ENCODE measurements at regions not wholly inside any gene's neighbourhood (a gene's known extent, or its start where the extent isn't known, plus 50 kb on each side); places are given as distances from the start of the nearest gene placed in this dataset.

DNA sequence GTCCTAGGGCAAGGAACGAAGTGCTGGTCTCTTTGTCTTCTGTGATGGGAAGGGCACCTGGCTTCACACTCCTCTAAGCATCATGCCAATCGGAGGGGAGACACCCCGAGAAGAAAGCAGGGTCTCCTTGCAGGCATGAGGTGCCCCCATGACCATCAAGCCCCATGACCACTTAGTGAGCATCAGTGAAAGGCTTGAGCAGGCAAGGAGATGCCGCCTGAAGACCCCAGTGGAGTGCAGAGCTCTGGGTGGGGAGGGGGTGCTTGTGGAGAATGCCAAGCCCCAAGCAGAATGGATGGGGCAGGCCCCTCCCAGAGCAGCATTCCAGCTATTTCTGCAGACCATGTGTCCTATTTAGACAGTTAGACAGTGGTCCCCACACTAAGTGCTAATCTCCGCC, 232.7 kb upstream of the TNRC6C start:
- no peak for DNase-seq (ENCODE audit: low read depth)

DNA sequence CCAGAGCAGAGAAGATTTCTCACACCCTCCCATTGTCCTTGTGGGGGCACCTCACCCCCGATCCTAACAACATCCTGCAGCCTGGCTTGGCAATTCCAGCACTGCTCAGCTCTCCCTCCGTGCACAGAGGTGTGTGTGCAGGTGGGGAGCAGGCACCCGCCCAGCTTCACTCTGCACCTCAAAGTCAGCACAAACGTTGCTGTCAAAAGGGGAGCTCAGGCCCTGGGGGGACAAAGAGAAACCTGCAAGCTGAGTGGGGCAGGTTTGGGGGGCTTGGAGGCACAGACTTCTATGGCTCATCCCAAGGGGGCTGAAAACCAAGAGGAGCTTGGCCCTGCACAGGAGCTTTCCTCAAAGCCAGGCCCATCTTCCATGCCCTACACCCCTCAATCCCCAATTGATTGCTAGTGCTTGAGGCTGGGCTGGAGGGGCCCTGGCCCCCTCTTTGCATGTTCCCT, 231.9 kb upstream of the TNRC6C start:
- no peak for DNase-seq (ENCODE audit: low read depth)

DNA sequence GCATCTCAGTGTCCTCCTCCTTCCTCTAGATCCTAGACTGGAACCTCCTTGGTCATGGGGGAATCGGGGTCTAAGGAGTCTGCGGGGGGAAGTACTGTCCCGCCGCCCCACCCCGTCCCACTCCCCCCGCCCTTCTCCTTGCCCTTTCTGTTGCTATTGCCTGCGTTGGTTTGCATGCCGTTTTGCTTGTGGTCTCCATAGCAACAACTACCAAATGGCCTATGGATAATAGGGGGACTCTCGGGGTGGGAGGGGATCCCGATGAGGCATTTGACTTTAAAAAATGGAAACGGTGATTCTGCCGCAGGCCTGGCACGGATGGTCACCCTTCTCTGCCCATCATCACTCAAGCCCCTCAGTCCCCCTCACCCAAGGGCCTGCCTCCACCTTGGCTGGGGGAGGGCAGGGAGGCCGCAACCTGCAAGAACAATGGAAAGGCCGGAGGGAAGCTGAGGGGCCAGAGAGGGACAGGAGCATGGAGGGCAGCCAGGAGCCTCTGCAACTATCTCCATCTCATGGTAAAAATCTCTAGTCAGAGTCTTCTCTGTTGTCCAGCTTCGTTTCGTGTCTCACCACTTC, 231.4 kb upstream of the TNRC6C start:
- no peak for DNase-seq (ENCODE audit: low read depth)

DNA sequence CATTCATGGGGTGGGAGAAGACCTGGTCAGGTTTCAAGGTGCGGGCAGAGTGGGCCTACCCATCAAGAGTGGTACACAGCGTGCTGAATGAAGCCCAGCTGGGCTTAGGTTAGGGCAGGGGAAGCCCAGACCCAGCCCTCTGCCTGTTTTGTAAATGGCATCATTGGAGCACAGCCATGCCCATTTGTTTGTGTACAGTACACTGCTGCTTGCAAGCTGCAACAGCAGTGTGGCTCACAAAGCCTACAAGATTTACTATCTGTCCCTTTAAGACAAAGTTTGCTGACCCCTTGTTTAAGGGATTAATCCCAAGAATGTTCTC, 230.1 kb upstream of the TNRC6C start:
- no peak for DNase-seq (ENCODE audit: low read depth)

DNA sequence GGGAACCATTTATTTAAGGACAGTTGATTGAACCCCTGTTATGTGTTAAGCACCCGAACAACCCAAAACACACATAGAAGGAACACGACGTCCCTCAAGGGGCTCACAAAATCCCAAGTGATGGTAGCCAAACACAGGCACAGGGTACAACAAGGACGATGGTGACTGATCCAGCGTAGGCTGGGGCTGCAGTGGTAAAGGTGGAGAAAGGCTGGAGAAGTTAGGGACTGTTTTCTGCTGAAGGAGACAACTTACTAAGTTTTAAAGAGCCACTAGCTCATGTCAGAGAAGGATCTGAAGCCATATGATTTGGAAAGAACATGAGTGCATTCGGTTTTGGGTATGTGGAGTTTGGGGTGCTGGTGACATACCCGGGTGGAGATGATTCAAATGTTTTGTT, 229.6 kb upstream of the TNRC6C start:
- no peak for DNase-seq (ENCODE audit: low read depth)

DNA sequence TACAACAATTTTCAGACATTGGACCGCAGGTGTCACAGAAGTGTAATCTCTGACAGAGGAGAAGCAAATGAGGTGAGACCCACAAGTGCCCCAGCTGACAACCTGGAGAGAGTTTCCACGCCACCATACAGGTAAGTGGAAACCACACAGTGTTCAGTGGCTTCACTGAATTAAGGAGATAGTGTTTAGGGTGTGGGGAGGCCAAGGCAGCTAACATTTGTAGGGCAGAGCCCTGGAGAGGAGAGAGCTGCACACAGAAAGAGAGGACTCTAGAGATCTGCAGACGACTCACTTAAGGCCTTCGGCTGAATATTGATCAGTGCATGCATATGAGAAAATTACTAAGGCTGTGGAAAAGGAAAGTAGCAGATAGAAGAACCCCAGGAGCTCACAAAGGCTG, 228.9 kb upstream of the TNRC6C start:
- no peak for DNase-seq (ENCODE audit: low read depth)

DNA sequence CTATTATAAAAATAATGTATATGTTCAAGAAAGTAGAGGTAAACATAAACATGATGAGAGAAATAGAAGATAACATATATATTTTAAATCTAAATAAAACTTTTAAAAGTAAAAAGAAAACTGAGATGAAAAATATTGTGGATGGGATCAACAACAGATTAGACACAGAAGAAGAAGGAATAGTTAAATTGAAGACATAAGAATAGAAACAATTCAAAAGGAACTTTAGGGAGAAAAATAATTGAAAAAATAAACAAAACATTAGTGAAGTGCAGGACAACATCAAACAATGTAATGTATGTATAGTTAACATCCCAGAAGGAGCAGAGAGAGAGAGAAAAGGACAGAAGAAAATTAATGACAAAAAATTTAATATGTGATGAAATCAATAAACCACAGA, 228.1 kb upstream of the TNRC6C start:
- DNase-seq (ENCODE audit: low read depth) = no peak

DNA sequence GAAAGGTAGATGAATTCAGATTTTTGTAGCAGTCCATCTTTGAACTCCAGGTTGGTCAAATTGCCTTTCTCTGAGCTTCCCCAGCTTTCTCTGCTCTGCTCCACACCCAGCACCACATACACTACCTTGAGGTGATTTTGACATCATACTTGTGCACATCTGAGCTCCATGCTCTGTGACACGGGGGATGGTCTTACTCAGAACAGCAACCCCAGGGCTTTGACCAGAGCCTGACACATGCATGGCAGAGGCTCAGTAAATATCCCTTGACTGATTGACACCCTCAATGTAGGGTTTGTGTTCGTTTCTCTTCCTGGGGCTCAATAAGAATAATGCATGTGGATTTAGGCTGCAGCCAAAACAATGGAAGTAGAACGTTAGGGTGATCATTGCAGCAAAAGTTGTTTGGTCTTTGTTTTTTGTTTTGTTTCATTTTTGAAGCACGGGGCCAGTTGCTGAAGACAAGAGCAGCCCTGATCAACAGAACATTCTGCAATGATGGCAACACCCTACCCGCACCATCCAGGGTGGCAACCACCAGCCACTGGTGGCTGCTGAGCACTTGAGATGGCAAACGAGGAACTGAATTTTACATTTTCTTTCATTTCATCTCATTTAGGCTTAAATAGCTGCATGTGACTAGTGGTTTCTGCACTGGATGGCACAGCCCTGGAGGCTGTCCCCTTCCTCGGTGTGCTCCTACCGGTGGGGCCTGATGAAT, 224.8 kb upstream of the TNRC6C start:
- DNase-seq (ENCODE audit: low read depth) = no peak

DNA sequence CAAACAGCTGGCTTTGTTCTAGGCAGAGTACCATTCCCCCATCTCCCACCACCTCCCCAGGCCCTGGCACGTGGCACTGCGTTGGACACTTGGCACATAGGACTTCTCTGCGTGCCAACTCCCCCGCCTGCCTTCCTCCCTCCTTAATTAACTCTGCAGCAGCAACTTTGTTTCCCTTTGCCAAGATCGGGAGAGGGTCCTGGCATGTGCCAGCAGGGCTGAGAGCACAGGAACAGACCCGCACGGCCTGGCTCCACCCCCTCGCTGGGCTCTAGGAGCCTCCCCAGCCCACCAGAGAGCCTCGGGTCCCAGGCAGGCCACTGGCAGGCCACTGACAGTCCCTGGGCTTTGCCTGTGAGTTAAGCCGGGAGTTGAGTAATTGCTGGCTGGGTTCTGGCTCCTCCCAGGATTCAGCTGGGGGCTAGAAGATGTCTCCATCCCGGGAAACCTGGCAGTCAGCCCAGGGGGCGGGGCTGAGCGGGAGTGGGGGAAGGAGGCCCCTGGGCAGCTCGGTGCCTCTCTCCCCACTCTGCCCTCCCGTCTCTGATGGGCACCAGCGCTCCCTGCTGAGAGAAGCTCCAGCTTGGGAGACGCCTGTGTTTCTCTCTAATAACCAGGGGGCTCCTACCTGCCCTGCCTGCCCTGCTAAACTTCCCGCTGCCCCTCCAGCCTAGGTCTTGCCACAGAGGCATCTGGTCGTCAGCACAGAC, 224.0 kb upstream of the TNRC6C start:
- DNase-seq (ENCODE audit: low read depth) = peak; percentile 17

DNA sequence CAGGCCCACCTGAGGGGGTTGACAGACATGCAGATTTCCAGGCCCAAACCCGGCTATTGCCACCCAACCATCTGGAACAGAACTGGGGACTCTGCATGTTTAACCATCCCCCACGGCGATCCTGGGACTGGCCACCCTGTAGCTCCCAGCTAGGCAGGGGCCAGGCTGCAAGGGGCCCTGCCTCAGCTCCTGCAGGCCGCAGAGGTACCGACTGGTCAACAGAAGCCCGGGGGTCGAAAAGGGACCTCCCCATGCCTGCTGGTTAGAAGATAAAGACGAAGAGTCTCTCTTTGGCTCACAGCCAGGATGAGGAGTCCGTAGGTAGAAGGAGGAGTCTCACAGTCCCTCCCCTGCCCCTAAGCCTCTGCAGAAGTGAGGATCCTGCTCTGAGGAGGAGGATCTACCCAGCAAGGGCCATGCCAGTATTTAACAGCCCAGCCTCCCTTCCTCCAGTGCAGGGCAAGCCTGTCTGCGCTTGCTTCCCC, 223.4 kb upstream of the TNRC6C start:
- DNase-seq (ENCODE audit: low read depth) = no peak

DNA sequence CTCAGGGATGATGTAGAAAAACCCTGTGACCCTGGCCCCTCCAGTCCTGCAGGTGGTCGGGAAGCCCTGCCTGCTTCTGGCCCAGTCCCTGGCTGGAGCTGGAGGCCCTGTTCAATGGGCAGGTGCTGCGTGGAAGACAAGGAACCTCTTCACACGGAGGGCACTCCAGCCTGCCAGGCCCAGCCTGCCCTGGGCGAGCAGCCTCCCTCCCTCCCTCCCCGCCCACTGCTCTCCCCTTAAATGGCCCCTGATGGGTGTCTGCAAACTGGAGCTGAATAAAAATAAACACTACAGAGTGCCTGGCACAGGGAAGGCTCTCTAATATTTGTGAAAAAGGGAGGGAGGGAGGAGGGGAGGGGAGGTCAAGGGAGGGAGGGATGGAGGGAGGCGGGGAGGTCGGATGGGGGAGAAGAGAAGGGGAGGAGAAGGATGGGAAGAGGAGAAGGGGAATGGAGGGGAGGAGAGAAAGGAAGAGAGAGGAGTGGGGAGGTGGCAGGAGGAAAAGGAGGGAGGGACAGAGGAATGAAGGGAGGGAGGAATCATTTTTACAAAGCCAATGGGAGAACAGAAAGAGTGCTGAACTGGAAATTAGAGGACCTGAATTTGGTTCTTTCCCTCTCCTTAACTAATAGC, 222.8 kb upstream of the TNRC6C start:
- no peak for DNase-seq (ENCODE audit: low read depth)

DNA sequence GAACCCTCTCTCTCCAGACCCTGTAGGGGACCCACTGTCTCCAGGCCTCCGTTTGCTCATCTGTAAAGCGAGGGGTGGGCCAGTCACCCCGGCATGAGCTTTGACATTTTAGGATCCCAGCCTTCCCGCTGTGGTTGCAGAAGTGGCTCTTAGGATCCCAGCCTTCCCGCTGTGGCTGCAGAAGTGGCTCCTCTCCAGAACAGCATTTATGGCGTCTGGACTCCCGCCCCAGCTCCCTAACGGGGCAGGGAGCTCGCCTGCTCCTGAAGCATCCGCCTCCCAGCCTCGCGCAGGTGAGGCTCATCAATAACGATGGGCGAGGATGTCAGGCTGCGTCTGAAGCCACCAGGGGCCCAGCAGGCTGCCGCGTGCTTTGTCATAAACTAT, 222.3 kb upstream of the TNRC6C start:
- no peak for DNase-seq (ENCODE audit: low read depth)

DNA sequence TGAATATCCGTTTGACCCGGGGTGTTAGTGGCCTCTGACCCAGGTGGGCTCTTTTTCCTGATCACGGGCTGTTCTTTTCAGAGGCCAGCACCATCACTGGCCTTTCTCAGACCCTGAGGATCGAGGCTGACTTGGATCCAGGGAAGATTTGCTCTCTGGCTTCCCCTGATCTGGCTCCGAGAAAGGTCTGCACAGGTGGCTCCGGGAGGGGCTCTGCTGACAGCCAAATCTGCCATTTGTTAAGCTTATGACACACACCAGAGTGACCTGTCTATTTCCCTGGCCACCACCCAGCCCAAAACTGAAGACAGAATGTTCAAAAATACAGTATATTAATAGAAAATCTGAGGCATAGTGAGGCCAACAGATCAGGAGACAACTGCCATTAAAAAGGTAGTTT, 221.8 kb upstream of the TNRC6C start:
- no peak for DNase-seq (ENCODE audit: low read depth)

DNA sequence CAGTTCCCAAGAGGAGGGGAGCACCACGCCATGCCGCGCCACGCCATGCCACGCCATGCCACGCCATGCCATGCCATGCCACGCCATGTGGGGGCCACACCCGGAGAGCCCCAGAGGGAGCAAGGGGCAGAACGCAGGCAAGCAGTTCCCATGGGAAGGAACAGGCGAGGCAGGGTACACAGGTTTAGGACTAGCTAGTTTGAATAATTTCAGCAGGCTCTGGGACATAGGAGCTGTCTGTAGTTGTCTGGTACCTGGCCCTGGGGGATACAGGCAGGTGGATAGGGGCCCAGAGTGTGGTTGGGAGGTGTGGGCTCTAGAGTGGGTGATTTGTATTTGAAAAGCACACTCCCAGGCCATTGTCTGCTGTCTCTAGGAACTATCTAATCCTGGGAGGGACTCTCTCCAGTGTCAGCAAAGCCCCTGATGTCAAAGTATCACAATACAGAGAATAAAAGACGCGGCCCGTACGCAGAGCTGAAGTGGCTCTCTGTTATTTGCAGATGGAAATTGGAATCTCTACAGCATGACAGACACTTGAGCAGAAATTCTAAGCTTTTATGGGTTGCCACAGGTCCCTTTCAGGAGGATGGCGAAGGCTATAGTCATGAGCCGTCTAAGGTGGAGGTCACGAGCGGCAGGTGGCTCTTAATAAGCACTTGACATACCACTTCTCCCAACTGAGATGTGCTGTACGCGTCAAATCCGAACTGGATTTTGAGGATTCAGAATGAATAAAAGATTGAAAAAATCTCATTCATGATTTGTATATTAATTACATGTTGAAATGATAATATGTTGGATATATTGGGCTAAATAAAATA, 220.8 kb upstream of the TNRC6C start:
- DNase-seq (ENCODE audit: low read depth) = no peak

DNA sequence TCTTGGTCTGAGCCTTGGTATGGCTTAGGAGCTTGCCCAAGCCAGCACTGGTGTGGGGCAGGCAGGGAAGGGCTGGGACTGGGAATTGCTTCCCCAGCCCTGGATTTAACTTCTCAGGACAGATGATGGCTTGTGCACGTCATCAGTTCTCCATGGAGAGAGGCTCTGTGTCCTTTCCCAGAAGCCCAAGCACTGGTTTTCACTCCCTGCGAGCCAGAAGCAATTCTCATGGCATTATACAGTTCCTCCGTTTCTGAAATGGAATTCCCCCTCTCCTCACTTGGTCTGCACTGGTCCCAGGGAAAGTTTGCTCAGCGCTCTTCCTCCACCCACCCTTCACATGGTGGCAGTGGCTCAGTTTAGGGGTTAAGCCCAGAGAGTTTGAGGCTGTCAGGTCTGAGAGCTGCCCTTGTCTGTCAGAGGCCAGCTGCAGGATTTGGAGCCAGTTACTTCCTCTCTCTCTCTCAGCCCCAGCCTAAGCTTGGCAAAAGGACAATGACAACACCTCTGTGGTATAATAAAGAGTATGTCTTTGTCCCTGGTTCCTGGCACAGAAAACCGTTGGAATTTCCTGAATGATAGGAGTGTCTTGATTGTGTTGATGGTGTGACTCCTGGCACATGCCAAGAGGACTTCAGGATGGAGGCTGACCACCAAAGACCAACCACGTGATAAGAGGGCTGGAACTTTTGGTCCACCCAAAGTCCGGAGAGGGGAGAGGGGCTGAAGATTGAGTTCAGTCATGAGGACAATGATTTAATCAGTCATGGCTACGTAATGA, 219.6 kb upstream of the TNRC6C start:
- DNase-seq (ENCODE audit: low read depth) = no peak

DNA sequence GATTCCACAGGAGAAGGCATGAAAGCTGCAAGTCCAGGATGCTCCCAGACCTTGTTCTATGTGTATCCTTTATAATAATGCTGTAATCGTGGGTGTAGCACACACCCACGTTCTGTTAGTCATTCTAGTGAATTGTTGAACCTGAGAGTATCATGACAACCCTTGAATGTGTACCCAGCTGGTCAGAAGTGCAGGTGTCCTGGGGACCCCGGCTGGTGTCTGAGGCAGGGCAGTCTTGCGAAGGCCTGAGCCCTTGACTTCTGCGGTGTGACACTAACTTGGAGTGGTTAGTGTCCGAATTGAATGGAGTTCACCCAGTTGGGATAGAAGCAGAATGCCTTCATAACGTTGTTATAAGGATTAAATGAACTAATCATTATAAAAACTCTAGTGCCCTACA, 218.0 kb upstream of the TNRC6C start:
- DNase-seq (ENCODE audit: low read depth) = no peak

DNA sequence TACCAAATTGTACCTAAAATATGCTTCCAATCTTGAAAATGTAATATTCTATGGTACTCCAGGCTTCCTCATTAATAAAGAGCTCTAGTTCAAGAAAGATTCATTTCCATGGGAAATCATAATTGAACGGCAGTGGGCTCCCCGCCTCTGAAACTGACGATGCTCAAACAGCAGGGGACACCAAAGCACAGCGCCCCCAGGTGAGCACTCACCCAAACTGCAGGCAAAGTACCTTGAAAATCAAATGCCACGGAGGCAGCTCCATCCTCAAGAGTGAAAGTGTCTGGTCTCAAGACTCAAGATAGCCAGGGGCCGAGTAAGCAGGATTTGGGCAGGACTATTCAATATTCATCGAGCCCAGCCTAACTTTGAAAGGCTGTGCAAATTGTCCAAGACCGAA, 217.4 kb upstream of the TNRC6C start:
- no peak for DNase-seq (ENCODE audit: low read depth)

DNA sequence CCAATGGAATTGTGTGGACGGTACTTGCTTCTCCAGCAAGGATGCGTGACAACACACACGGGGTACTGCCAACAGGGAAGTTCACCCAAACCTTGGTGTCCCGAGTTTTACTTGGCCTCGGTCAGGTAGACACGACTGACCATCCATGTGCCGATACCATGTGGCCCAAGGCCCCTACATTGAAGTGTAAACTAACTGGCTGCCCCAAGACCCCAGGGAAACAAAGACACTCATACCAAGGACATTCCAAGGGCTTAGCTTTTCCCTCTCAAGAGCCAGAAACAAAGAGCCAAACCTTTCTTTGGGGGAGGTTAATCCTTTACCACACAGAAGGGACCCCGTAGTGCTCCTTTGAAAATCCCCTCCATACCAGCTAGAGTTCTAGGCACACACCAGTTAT, 215.9 kb upstream of the TNRC6C start:
- DNase-seq (ENCODE audit: low read depth) = no peak

DNA sequence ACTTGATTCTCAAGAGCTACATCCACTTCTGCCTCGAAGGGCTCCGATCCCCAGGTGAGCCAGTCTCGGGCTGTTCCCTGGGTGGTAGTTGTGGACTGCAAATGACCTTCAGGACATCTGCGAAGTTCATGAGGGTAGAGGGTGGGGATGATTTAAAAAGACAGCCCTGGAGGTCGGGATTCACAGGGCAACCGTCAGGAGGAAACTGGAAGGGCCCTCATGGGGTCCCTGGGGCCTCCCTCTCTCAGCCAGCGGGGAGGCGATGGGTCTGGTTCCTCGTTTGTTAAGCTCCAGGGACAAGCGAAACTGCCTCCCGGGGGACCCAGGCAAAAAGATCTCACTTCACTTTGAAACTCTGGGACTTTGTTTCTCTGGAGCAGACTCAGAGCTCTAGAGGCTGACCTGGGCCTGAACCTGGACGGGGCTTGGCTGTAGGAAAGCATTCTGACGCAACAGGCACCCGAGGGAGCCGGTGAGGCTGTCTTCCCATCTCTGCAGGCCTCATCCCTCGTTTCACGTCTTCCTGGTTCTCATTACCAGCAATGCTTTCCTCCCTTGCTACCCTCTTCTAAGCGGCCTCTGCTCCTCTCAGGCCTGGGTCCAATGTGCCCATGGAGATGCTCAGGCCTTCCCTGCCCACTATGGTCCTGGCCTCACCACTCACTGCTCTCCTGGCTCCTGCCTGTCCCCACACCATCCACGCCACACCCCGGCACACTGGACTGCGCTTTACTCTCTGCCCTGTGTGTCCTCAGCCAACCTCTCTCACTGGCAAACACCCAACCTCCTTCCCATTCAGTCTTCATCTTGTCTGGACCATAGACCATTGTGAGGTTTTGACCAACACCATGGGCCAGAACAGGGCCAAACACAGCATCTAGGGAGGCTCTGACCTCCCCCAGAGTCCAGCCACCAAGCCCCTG, 214.2 kb upstream of the TNRC6C start:
- no peak for DNase-seq (ENCODE audit: low read depth)

DNA sequence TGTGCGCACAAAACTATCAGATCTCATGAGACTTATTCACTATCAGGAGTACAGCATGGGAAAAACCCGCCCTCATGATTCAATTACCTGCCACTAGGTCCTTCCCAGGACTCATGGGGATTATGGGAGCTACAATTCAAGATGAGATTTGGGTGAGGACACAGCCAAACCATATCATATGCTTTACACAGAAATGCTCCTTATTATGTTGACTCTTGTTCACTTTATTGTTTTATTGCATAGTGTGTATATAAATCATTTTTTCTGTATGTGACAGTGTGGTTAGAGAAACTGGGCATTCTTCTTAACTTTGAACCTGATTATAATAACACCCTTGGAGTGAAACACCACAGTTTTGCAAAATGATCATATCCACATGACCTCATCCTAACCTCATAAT, 212.8 kb upstream of the TNRC6C start:
- no peak for DNase-seq (ENCODE audit: low read depth)

All from GM04504 (cell line).